ENCODE measurements at regions not wholly inside any gene's neighbourhood (a gene's known extent, or its start where the extent isn't known, plus 50 kb on each side); places are given as distances from the start of the nearest gene placed in this dataset.

DNA sequence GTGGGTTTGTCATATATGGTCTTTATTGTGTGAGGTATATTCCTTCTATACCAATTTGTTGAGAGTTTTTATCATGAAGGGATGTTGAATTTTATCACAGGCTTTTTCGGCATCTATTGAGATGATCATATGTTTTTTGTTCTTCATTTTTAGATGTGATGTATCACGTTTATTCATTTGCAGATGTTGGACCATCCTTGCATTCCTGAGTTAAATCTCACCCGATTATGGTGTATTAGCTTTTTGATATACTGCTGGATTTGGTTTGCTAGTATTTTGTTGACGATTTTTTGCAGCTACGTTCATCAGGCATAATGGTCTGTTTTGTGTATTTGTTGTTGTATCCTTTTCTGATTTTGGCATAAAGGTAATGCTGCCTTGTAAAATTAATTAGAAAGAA is 311.0 kb downstream of the PTEN start:
- DNase-seq (ENCODE audit: low read depth) = no peak
- no peak overlapping the region for H3K4me3 ChIP-seq (ENCODE audit: low read depth, low read length)
- no peak for TF ChIP-seq CTCF (IDR thresholded peaks at IDR 0.05; ENCODE audit: insufficient read depth, low read depth, low read length, missing control alignments)

GRCh38 chr10:88178758-88179157 is 315.3 kb downstream of the PTEN start:
- no peak overlapping the region for H3K4me3 ChIP-seq (ENCODE audit: low read depth, low read length)
- no peak for DNase-seq (ENCODE audit: low read depth)
- TF ChIP-seq CTCF (IDR thresholded peaks at IDR 0.05; ENCODE audit: insufficient read depth, low read depth, low read length, missing control alignments) = no peak

- H3K4me3 ChIP-seq (ENCODE audit: low read depth, low read length) = no peak overlapping the region
- no peak for DNase-seq (ENCODE audit: low read depth)
- no peak for TF ChIP-seq CTCF (IDR thresholded peaks at IDR 0.05; ENCODE audit: insufficient read depth, low read depth, low read length, missing control alignments)
These were observed 316.4 kb downstream of the PTEN start for GRCh38 chr10:88179831-88180230.

DNA sequence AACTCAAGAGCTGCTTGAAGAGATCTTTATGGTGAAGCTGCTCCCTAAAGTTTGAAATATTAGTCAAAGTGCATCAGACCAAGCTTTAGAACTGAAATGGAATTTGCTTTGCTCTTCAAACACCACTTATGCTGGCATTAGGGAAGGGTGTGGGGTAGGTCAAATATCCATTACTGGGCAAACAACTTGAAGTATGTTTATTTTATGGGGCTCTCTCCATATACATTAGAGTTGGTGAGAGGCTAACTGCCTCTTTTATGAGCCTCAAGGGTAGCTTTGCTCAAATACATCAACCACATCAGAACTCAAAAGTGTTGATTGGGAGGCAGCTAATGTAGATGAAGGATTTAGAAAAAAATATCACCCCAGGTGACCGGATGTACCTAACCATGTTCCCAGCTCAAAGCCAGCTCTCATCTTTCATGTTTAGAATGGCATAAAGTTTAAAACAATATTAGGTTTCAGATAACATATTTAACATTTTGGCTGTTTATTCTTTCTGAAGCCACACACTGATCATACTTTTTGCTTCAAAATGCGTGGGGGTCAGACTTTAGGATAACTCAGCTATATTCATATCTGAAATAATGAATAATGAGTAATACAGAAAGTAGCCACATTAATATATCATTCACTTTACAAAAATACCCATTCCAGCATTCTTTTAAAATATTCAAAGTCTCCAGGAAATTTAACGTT is 318.6 kb downstream of the PTEN start:
- peak; percentile 19 for DNase-seq (ENCODE audit: low read depth)
- no peak for TF ChIP-seq CTCF (IDR thresholded peaks at IDR 0.05; ENCODE audit: insufficient read depth, low read depth, low read length, missing control alignments)
- no peak overlapping the region for H3K4me3 ChIP-seq (ENCODE audit: low read depth, low read length)

DNA sequence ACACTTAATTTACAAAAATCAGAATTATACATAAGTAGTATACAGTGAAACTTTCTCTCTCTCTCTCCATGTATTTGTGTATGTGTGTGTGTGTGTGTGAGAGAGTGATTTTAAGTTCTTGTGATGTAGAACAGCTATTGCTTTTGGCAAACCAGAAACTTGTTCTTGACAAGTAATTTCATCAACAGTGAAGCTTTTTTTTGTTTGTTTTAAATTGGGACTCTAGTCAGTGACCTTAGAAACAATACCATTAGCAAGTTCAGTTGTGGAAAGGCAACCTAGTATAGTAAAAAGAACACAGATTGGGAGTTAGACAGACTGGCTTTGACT is 319.1 kb downstream of the PTEN start:
- DNase-seq (ENCODE audit: low read depth) = peak; percentile 16
- no peak overlapping the region for H3K4me3 ChIP-seq (ENCODE audit: low read depth, low read length)

DNA sequence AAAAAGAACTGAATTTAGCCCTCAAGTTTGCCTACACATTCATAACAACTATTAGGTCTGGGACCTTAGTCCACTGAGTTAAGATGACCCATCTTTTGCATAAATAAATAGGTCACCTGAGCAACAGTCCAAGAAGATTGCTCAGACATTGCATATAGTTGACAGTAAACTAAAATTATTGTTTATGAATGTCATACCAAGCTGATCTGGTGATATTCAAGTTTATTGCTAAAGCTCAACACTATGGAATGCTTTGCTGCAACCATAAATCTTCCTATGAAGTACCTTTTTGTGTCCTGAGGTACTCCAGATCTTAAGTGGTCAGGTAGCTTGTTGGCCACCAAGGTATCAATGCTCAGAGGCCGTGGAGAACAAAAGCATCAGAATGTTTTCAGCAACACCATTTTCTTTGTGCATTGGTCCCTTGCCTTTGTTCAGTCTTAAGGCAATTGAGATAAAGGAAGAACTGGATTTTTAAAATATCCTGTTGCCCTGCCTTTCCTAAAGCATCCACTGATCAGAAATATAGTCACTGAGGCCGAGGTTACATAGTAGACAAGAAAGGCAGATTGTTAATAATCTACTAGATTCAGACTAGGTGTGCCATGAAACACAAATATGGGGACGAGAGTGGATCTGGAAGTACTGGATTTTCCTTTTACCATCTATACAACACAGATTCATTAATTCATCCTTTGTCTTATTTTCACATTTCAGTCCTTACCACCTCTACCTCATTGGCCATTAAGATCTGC is 321.3 kb downstream of the PTEN start:
- no peak for DNase-seq (ENCODE audit: low read depth)
- no peak for TF ChIP-seq CTCF (IDR thresholded peaks at IDR 0.05; ENCODE audit: insufficient read depth, low read depth, low read length, missing control alignments)
- no peak overlapping the region for H3K4me3 ChIP-seq (ENCODE audit: low read depth, low read length)

More for the DNA sequence above, 319.1 kb downstream of the PTEN start:
- TF ChIP-seq CTCF (IDR thresholded peaks at IDR 0.05; ENCODE audit: insufficient read depth, low read depth, low read length, missing control alignments) = no peak
